Activated CD8-positive, alpha-beta memory T cell treated with anti-CD3 and anti-CD28 coated beads for 4 hours (primary cell): ENCODE measurements at regions not wholly inside any gene's neighbourhood (a gene's known extent, or its start where the extent isn't known, plus 50 kb on each side); places are given as distances from the start of the nearest gene placed in this dataset.
"Not testable (repeated sequence)": the region's sequence is repeated elsewhere in the genome, so short reads cannot be mapped to it uniquely, and the experiment has no call there.

ENCODE experiments used
- DNase-seq, 2 donors: peaks; one replicate each; pipeline ENCODE4 v3.0.0-alpha.2; 2020; ENCODE audit warnings: low read depth in 2 of 2

DNA sequence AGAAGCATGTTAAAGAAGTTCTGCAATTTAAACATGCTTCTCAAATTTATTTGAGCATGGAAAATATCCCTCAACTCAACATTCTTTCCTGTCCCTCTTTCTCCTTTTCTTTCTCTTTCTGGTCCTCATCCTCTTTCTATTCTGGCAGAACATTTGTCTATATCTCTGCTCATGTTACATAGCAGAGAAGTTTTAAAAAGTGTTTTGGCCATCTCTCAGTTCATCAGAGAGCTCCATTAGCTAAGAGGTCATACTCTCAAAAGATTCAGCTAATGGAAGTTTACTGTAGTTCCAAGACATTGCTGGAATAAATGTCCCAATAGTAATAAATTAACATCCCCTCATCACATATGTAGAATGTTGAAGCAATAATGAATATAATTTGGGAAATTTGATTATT lies 53.5 kb downstream of the XCL2 start:
- no peak for DNase-seq

DNA sequence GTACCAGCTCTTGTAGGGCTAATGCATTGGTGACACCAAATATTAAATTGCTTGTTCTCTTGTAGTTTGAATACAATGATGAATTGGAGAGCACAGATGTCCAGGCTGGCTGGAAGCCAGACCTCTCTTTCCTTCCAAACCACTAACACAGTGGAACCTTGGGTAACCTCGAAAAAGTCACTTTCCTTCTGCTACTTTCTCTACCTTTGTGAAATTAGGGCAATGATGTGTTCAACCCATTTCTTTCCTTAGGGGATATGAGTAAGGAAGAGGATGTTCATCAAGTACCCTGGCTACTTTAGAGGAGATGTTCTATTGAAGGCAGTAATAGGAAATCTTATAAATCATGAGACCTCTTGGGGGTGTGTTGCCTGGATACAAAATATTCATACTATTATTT lies 55.7 kb downstream of the XCL2 start:
- DNase-seq = no peak

DNA sequence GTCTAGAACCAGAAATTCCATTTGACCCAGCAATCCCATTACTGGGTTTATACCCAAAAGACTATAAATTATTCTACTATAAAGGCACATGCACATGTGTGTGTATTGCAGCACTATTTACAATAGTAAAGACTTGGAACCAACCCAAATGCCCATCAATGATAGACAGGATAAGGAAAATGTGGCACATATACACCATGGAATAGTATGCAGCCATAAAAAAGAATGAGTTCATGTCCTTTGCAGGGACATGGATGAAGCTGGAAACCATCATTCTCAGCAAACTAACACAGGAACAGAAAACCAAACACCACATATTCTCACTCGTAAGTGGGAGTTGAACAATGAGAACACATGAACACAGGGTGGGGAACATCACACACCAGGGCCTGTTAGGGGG lies 57.0 kb downstream of the XCL2 start:
- not testable (repeated sequence) for DNase-seq

GRCh38 chr1:168485048-168485447 lies 58.7 kb downstream of the XCL2 start:
- DNase-seq = no peak

- no peak for DNase-seq
Observed at GRCh38 chr1:168484083-168484482, 59.7 kb downstream of the XCL2 start.

- DNase-seq = no peak
Observed at GRCh38 chr1:168483539-168483938, 60.3 kb downstream of the XCL2 start.

GRCh38 chr1:168482106-168482505 lies 61.7 kb downstream of the XCL2 start:
- no peak for DNase-seq

- no peak for DNase-seq
Observed at GRCh38 chr1:168481586-168481985, 62.2 kb downstream of the XCL2 start.

DNA sequence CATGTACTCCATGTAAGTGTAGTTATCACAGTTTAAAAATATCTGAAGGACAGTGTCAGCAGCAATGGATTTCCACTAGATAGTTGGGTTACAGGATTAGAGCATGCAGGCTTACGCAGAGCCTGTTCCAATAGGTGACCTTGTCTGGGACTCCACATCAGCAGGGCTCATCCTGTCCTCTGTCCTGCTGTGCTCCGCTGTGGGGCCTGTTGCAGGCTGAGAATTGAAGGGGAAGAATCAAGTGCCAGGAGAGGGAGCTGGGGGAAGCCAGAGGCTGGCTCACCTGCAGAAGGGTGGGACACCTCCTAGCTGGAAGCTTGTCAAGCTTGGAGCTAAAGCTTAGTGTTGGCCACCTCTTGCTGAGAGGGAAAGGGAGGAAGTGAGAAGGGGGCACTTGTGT lies 62.8 kb downstream of the XCL2 start:
- DNase-seq = no peak

GRCh38 chr1:168477792-168478191 lies 66.0 kb downstream of the XCL2 start:
- DNase-seq = no peak

GRCh38 chr1:168476588-168477385 lies 67.0 kb downstream of the XCL2 start:
- no peak for DNase-seq

DNA sequence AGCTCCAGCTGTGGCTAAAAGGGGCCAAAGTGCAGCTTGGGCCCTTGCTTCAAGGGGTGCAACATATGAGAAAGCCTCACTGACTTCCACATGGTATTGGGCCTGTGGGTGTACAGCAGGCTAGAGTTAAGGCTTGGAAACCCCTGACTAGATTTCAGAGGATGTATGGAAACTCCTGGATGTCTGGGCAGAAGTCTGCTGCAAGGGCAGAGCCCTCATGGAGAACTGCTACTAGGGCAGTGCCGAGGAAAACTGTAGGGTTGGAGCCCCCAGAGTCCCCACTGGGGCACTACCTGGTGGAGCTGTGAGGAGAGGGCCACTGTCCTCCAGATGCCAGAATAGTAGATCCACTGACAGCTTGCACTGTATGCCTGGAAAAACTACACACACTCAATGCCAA lies 69.5 kb downstream of the XCL2 start:
- DNase-seq = no peak

DNA sequence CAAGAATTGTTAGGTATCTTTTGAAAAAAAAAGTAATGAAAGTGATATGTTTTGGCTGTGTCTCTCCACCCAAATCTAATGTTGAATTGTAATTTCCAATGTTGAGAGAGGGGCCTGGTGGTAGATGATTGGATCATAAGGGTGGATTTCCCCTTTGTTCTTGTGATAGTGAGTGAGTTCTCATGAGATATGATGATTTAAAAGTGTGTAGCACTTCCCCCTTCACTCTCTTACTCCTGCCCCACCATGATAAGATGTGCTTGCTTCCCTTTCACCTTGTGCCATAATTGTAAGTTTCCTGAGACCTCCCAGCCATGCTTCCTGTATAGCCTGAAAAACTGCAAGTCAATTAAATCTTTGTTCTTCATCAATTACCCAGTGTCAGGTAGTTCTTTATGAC lies 70.7 kb downstream of the XCL2 start:
- no peak for DNase-seq

GRCh38 chr1:168472223-168472622 lies 71.6 kb downstream of the XCL2 start:
- no peak for DNase-seq

DNA sequence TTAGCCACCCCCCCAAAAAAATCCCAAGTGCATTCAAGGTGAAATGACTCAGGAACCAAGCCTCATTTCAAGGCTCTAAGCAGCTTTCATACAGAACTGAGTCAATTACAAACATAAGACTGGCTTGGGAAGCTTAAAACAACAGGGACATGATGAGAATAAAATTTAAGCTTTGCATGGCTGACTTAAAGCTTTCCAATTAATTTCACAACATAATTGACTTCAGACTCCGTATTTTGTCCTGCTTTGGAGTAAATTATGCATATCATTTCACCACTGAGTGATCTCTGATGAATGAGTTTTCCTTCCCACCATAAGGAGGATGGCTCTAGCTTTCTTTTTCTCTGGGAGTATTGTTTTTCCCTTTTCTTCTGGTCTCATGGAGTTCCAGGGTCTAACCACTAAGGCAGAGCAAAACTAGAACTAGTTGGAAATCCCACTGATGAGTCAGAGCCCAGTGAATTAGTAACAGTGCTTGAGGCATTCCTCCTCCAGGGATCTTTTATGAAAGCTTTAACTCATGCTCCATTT lies 72.8 kb downstream of the XCL2 start:
- DNase-seq = no peak

GRCh38 chr1:168469690-168470089 lies 74.1 kb downstream of the XCL2 start:
- DNase-seq = peak in 1 of 2 donors; percentile 15

DNA sequence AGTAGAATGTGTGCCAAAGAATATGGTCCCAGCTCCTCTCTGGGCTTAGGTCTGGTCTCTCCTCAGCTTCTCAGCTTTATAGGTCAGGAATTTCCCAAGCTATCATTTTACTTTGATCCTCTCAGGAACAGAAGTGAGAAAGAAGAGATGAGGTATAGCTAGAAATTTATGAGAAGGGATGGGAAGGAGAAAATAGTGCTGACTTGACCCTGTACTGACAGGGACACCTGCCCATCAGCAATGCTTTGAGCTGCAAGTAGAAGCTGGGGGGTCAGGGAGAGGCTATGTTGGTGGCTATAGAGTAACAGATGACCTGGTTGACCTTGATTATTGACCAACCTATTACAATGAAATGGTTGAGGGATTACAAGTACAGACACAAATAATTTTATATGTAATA lies 75.0 kb downstream of the XCL2 start:
- no peak for DNase-seq

GRCh38 chr1:168468042-168468809 lies 75.6 kb downstream of the XCL2 start:
- DNase-seq = no peak

- no peak for DNase-seq
Observed at GRCh38 chr1:168467452-168467851, 76.3 kb downstream of the XCL2 start.

- DNase-seq = no peak
Observed at GRCh38 chr1:168466714-168467131, 77.1 kb downstream of the XCL2 start.

- peak; percentile 30 to 51 for DNase-seq
Observed at GRCh38 chr1:168466092-168466713, 77.6 kb downstream of the XCL2 start.

DNA sequence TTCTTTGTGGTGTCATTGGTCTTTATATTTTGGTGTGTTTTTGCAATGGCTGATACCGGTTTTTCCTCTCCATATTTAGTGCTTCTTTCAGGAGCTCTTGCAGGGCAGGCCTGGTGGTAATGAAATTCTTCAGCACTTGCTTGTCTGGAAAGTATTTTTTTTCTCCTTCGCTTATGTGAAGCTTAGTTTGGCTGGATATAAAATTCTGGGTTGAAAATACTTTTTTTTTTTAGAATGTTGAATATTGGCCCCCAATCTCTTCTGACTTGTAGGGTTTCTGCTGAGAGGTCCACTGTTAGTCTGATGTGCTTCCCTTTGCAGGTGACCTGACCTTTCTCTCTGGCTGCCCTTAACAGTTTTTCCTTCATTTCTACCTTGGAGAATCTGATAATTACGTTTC lies 82.7 kb downstream of the XCL2 start:
- DNase-seq = not testable (repeated sequence)
